GM23338 (cell line): ENCODE measurements at regions not wholly inside any gene's neighbourhood (a gene's known extent, or its start where the extent isn't known, plus 50 kb on each side); places are given as distances from the start of the nearest gene placed in this dataset.

ENCODE experiments used
- ATAC-seq: fragments of 200-7000 bp; cut with Tn5 transposase; 3 replicates; pipeline ENCODE4 v1.9.1; 2020
- DNase-seq: peaks from one replicate; pipeline ENCODE4 v3.0.0-alpha.2; 2015; ENCODE audit warnings: low spot score
- H2AFZ ChIP-seq: fragments of 200-600 bp; sonication (generic); 2 replicates; pipeline ENCODE4 v1.8.0; 2016; ENCODE audit warnings: antibody characterized with exemption, mild to moderate bottlenecking, moderate library complexity
- H3F3A ChIP-seq: fragments of 200-600 bp; sonication (generic); replicated peaks from 2 replicates; pipeline ENCODE4 v1.8.0; 2017; ENCODE audit warnings: antibody characterized with exemption, mixed run types, low read depth
- H3K27ac ChIP-seq: fragments of 200-600 bp; sonication (generic); 2 replicates; pipeline ENCODE4 v1.6.1; 2016; ENCODE audit warnings: low read depth
- H3K27me3 ChIP-seq: fragments of 200-600 bp; sonication (generic); 2 replicates; pipeline ENCODE4 v1.8.0; 2016; ENCODE audit warnings: mild to moderate bottlenecking, mixed run types, moderate library complexity; ENCODE audit not compliant: insufficient read depth
- H3K36me3 ChIP-seq: fragments of 200-600 bp; sonication (generic); 2 replicates; pipeline ENCODE4 v1.8.0; 2016; ENCODE audit warnings: mild to moderate bottlenecking; ENCODE audit not compliant: insufficient read depth
- H3K4me1 ChIP-seq: fragments of 200-600 bp; sonication (generic); 2 replicates; pipeline ENCODE4 v1.8.0; 2016; ENCODE audit warnings: mild to moderate bottlenecking, moderate library complexity; ENCODE audit not compliant: insufficient read depth
- H3K4me2 ChIP-seq: fragments of 200-600 bp; sonication (generic); 2 replicates; pipeline ENCODE4 v1.7.1; 2017; ENCODE audit warnings: mixed run types
- H3K4me3 ChIP-seq: fragments of 200-600 bp; sonication (generic); 2 replicates; pipeline ENCODE4 v1.6.1; 2016; ENCODE audit warnings: mixed run types
- H3K79me2 ChIP-seq: fragments of 200-600 bp; sonication (generic); replicated peaks from 2 replicates; pipeline ENCODE4 v1.8.0; 2017; ENCODE audit warnings: mild to moderate bottlenecking; ENCODE audit not compliant: insufficient read depth
- H3K9me2 ChIP-seq: fragments of 200-600 bp; sonication (generic); 2 replicates; pipeline ENCODE4 v1.8.0; 2017; ENCODE audit not compliant: insufficient read depth
- H4K20me1 ChIP-seq: fragments of 200-600 bp; sonication (generic); replicated peaks from 2 replicates; pipeline ENCODE4 v1.8.0; 2017; ENCODE audit warnings: mild to moderate bottlenecking; ENCODE audit not compliant: insufficient read depth
- H3K27ac Mint-ChIP-seq: 2 replicates; pipeline ENCODE4 v1.8.0; 2020; ENCODE audit warnings: inconsistent platforms, mild to moderate bottlenecking, moderate library complexity, mixed read lengths
- H3K27me3 Mint-ChIP-seq: 3 replicates; pipeline ENCODE4 v1.8.0; 2022; ENCODE audit warnings: low read depth, mild to moderate bottlenecking, moderate library complexity, mixed read lengths, inconsistent platforms; ENCODE audit not compliant: insufficient read depth, poor library complexity
- H3K36me3 Mint-ChIP-seq: 3 replicates; pipeline ENCODE4 v1.8.0; 2021; ENCODE audit warnings: low read depth, mild to moderate bottlenecking, inconsistent platforms, moderate library complexity, mixed read lengths
- H3K4me1 Mint-ChIP-seq: 3 replicates; pipeline ENCODE4 v1.8.0; 2020; ENCODE audit warnings: mild to moderate bottlenecking, inconsistent platforms, mixed read lengths
- H3K4me3 Mint-ChIP-seq: 3 replicates; pipeline ENCODE4 v1.8.0; 2021; ENCODE audit warnings: moderate library complexity, mild to moderate bottlenecking, inconsistent platforms, mixed read lengths
- H3K9me3 Mint-ChIP-seq: 3 replicates; pipeline ENCODE4 v1.8.0; 2020; ENCODE audit warnings: moderate library complexity, mild to moderate bottlenecking, inconsistent platforms, mixed read lengths
- CREB1 ChIP-seq: fragments of 250-450 bp; sonication (Bioruptor Pico); IDR thresholded peaks from 2 replicates; pipeline ENCODE4 v1.5.0; 2020; ENCODE audit warnings: low read depth, mild to moderate bottlenecking, moderate library complexity
- CTCF ChIP-seq, 2 experiments: fragments of 200-600 bp in 1 of 2; sonication (generic) in 1 of 2; conservative IDR thresholded peaks; 2 replicates each; pipeline versions ENCODE4 v1.5.1 to v1.6.1; 2016 to 2017; ENCODE audit warnings: antibody characterized with exemption in 2 of 2, low read depth in 2 of 2, mild to moderate bottlenecking in 2 of 2, moderate library complexity in 1 of 2
- ETS1 ChIP-seq: IDR thresholded peaks from 2 replicates; pipeline ENCODE4 v1.6.1; 2016; ENCODE audit warnings: antibody characterized with exemption
- EZH2phosphoT487 ChIP-seq: fragments of 200-600 bp; sonication (generic); IDR thresholded peaks from one replicate; pipeline ENCODE4 v1.8.1; 2018; ENCODE audit warnings: antibody characterized with exemption; ENCODE audit not compliant: unreplicated experiment
- JUNB ChIP-seq: IDR thresholded peaks from one replicate; pipeline ENCODE4 v1.6.1; 2016; ENCODE audit warnings: antibody characterized with exemption; ENCODE audit not compliant: unreplicated experiment
- POLR2AphosphoS5 ChIP-seq: IDR thresholded peaks from 2 replicates; pipeline ENCODE4 v1.6.1; 2016; ENCODE audit warnings: antibody characterized with exemption, low read depth
- REST ChIP-seq: IDR thresholded peaks from one replicate; pipeline ENCODE4 v1.6.1; 2018; ENCODE audit warnings: antibody characterized with exemption; ENCODE audit not compliant: unreplicated experiment
- STAT1 ChIP-seq: IDR thresholded peaks from one replicate; pipeline ENCODE4 v1.6.1; 2016; ENCODE audit warnings: antibody characterized with exemption; ENCODE audit not compliant: unreplicated experiment
- ZNF114 ChIP-seq: fragments of 250-450 bp; sonication (Bioruptor Pico); IDR thresholded peaks from 2 replicates; pipeline ENCODE4 v1.5.0; 2020; ENCODE audit warnings: mild to moderate bottlenecking, moderate library complexity
- ZNF331 ChIP-seq: fragments of 250-450 bp; sonication (Bioruptor Pico); IDR thresholded peaks from 2 replicates; pipeline ENCODE4 v1.5.0; 2020; ENCODE audit warnings: low read depth, mild to moderate bottlenecking, moderate library complexity

GRCh38 chr10:131846240-131847101, 54.3 kb upstream of the PPP2R2D start:
- H3K4me3 Mint-ChIP-seq: no peak overlapping the region
- ATAC-seq: no peak
- peaks cover 16% of the 10 kb centered on the region for H3K27me3 Mint-ChIP-seq
- H3K4me1 ChIP-seq: no peaks in the 10 kb centered on the region
- no peak overlapping the region for H3K4me2 ChIP-seq
- DNase-seq: no peak
- no peaks in the 10 kb centered on the region for H3K9me2 ChIP-seq
- H3F3A ChIP-seq: no peaks in the 10 kb centered on the region
- no peaks in the 10 kb centered on the region for H3K36me3 ChIP-seq
- H3K79me2 ChIP-seq: no peaks in the 10 kb centered on the region
- H3K4me1 Mint-ChIP-seq: no peaks in the 10 kb centered on the region; the same call in 2 of the 3 replicates
- H3K9me3 Mint-ChIP-seq: no peaks in the 10 kb centered on the region; the same call in 2 of the 3 replicates
- H3K27me3 ChIP-seq: no peaks in the 10 kb centered on the region
- H2AFZ ChIP-seq: no peak overlapping the region
- H3K36me3 Mint-ChIP-seq: no peaks in the 10 kb centered on the region
- no peak overlapping the region for H3K27ac ChIP-seq
- H3K27ac Mint-ChIP-seq: no peak overlapping the region; the same call in 1 of the 2 replicates
- H4K20me1 ChIP-seq: no peaks in the 10 kb centered on the region
- H3K4me3 ChIP-seq: no peak overlapping the region
- TF ChIP-seq ZNF331 (CRISPR knock-in tag): no peak
- no peak for TF ChIP-seq ETS1

GRCh38 chr10:131847241-131847783, 53.5 kb upstream of the PPP2R2D start:
- no peaks in the 10 kb centered on the region for H3K27me3 ChIP-seq
- no peak overlapping the region for H3K4me2 ChIP-seq
- no peak overlapping the region for H3K4me3 ChIP-seq
- no peaks in the 10 kb centered on the region for H3F3A ChIP-seq
- Mint-ChIP-seq H3K4me1 (no peaks in the 10 kb centered on the region; the same call in 2 of the 3 replicates), H3K27ac (no peak overlapping the region; the same call in 1 of the 2 replicates), H3K9me3 (no peaks in the 10 kb centered on the region; the same call in 2 of the 3 replicates), H3K36me3 (no peaks in the 10 kb centered on the region), H3K27me3 (peaks cover 10% of the 10 kb centered on the region), H3K4me3 (no peak overlapping the region)
- no peaks in the 10 kb centered on the region for H4K20me1 ChIP-seq
- no peak overlapping the region for H2AFZ ChIP-seq
- DNase-seq (no peak), ATAC-seq (no peak)
- no peaks in the 10 kb centered on the region for H3K79me2 ChIP-seq
- H3K27ac ChIP-seq: no peak overlapping the region
- H3K4me1 ChIP-seq: no peaks in the 10 kb centered on the region
- H3K36me3 ChIP-seq: no peaks in the 10 kb centered on the region
- no peaks in the 10 kb centered on the region for H3K9me2 ChIP-seq
- TF ChIP-seq CREB1 (CRISPR knock-in tag) (no peak), STAT1 (no peak), JUNB (no peak), ZNF114 (CRISPR knock-in tag) (no peak), REST (no peak), CTCF (conservative IDR thresholded peaks at IDR 0.05; ENCODE audit: low read depth in 2 of 2) (no peak), POLR2AphosphoS5 (no peak), ZNF331 (CRISPR knock-in tag) (no peak), EZH2phosphoT487 (no peak)
